ENCODE measurements at regions not wholly inside any gene's neighbourhood (a gene's known extent, or its start where the extent isn't known, plus 50 kb on each side); places are given as distances from the start of the nearest gene placed in this dataset.
"Not testable (repeated sequence)": the region's sequence is repeated elsewhere in the genome, so short reads cannot be mapped to it uniquely, and the experiment has no call there.

GRCh38 chr3:182138393-182138792 lies 426.7 kb downstream of the SOX2 start:
- Histone ChIP-seq H3K4me3 (ENCODE audit: low read length) (no peak overlapping the region), H3K4me2 (ENCODE audit: low read length) (no peak overlapping the region), H3K4me1 (ENCODE audit: control insufficient read depth, insufficient read depth, low read length) (no peaks in the 10 kb centered on the region), H3K36me3 (ENCODE audit: insufficient read depth, low read length) (no peaks in the 10 kb centered on the region), H3K27me3 (ENCODE audit: control insufficient read depth, insufficient read depth, low read length) (no peaks in the 10 kb centered on the region), H3K9ac (ENCODE audit: low read depth, low read length) (no peak overlapping the region), H3K9me3 (replicated peaks; ENCODE audit: low read length) (no peaks in the 10 kb centered on the region)

GRCh38 chr3:182139627-182140357 lies 428.1 kb downstream of the SOX2 start:
- Histone ChIP-seq H3K27me3 (ENCODE audit: control insufficient read depth, insufficient read depth, low read length) (peaks cover 3% of the 10 kb centered on the region), H3K36me3 (ENCODE audit: insufficient read depth, low read length) (no peaks in the 10 kb centered on the region), H3K4me2 (ENCODE audit: low read length) (no peak overlapping the region), H3K9me3 (replicated peaks; ENCODE audit: low read length) (no peaks in the 10 kb centered on the region), H3K4me1 (ENCODE audit: control insufficient read depth, insufficient read depth, low read length) (no peaks in the 10 kb centered on the region), H3K4me3 (ENCODE audit: low read length) (no peak overlapping the region), H3K9ac (ENCODE audit: low read depth, low read length) (no peak overlapping the region)

- Histone ChIP-seq H3K36me3 (ENCODE audit: insufficient read depth, low read length) (no peaks in the 10 kb centered on the region), H3K4me1 (ENCODE audit: control insufficient read depth, insufficient read depth, low read length) (no peaks in the 10 kb centered on the region), H3K4me3 (ENCODE audit: low read length) (no peak overlapping the region), H3K9me3 (replicated peaks; ENCODE audit: low read length) (no peaks in the 10 kb centered on the region), H3K4me2 (ENCODE audit: low read length) (no peak overlapping the region), H3K27me3 (ENCODE audit: control insufficient read depth, insufficient read depth, low read length) (peaks cover 3% of the 10 kb centered on the region), H3K9ac (ENCODE audit: low read depth, low read length) (no peak overlapping the region)
These were observed 431.2 kb downstream of the SOX2 start for GRCh38 chr3:182142928-182143327.

- H3K4me1 ChIP-seq (ENCODE audit: control insufficient read depth, insufficient read depth, low read length) = no peaks in the 10 kb centered on the region
- peaks cover 3% of the 10 kb centered on the region for H3K27me3 ChIP-seq (ENCODE audit: control insufficient read depth, insufficient read depth, low read length)
- H3K36me3 ChIP-seq (ENCODE audit: insufficient read depth, low read length) = no peaks in the 10 kb centered on the region
- H3K9ac ChIP-seq (ENCODE audit: low read depth, low read length) = no peak overlapping the region
- H3K4me3 ChIP-seq (ENCODE audit: low read length) = no peak overlapping the region
- no peaks in the 10 kb centered on the region for H3K9me3 ChIP-seq (replicated peaks; ENCODE audit: low read length)
- no peak overlapping the region for H3K4me2 ChIP-seq (ENCODE audit: low read length)
These were observed 432.2 kb downstream of the SOX2 start for GRCh38 chr3:182143903-182144302.

- Histone ChIP-seq H3K27me3 (ENCODE audit: control insufficient read depth, insufficient read depth, low read length) (peaks cover 5% of the 10 kb centered on the region), H3K4me2 (ENCODE audit: low read length) (no peak overlapping the region), H3K9me3 (replicated peaks; ENCODE audit: low read length) (no peaks in the 10 kb centered on the region), H3K4me1 (ENCODE audit: control insufficient read depth, insufficient read depth, low read length) (no peaks in the 10 kb centered on the region), H3K9ac (ENCODE audit: low read depth, low read length) (no peak overlapping the region), H3K4me3 (ENCODE audit: low read length) (no peak overlapping the region), H3K36me3 (ENCODE audit: insufficient read depth, low read length) (no peaks in the 10 kb centered on the region)
These were observed 436.6 kb downstream of the SOX2 start for GRCh38 chr3:182148360-182148759.

- Histone ChIP-seq H3K9ac (ENCODE audit: low read depth, low read length) (no peak overlapping the region), H3K27me3 (ENCODE audit: control insufficient read depth, insufficient read depth, low read length) (peaks cover 2% of the 10 kb centered on the region)
These were observed 437.9 kb downstream of the SOX2 start for GRCh38 chr3:182149594-182149993.

GRCh38 chr3:182156326-182156725 lies 444.6 kb downstream of the SOX2 start:
- not testable (repeated sequence) for H3K36me3 ChIP-seq (ENCODE audit: insufficient read depth, low read length); H3K4me1 ChIP-seq (ENCODE audit: control insufficient read depth, insufficient read depth, low read length); H3K4me2 ChIP-seq (ENCODE audit: low read length); H3K9me3 ChIP-seq (replicated peaks; ENCODE audit: low read length); H3K4me3 ChIP-seq (ENCODE audit: low read length); H3K27me3 ChIP-seq (ENCODE audit: control insufficient read depth, insufficient read depth, low read length); H3K9ac ChIP-seq (ENCODE audit: low read depth, low read length)

More at GRCh38 chr3:182149594-182149993, 437.9 kb downstream of the SOX2 start:
- H3K4me3 ChIP-seq (ENCODE audit: low read length) = no peak overlapping the region
- H3K4me2 ChIP-seq (ENCODE audit: low read length) = no peak overlapping the region
- H3K9me3 ChIP-seq (replicated peaks; ENCODE audit: low read length) = no peaks in the 10 kb centered on the region
- no peaks in the 10 kb centered on the region for H3K4me1 ChIP-seq (ENCODE audit: control insufficient read depth, insufficient read depth, low read length)
- no peaks in the 10 kb centered on the region for H3K36me3 ChIP-seq (ENCODE audit: insufficient read depth, low read length)

- no peak overlapping the region for H3K9ac ChIP-seq (ENCODE audit: low read depth, low read length)
- H3K36me3 ChIP-seq (ENCODE audit: insufficient read depth, low read length) = no peaks in the 10 kb centered on the region
- H3K4me2 ChIP-seq (ENCODE audit: low read length) = no peak overlapping the region
- no peaks in the 10 kb centered on the region for H3K27me3 ChIP-seq (ENCODE audit: control insufficient read depth, insufficient read depth, low read length)
- no peak overlapping the region for H3K4me3 ChIP-seq (ENCODE audit: low read length)
- H3K4me1 ChIP-seq (ENCODE audit: control insufficient read depth, insufficient read depth, low read length) = no peaks in the 10 kb centered on the region
- H3K9me3 ChIP-seq (replicated peaks; ENCODE audit: low read length) = no peaks in the 10 kb centered on the region
These were observed 453.5 kb downstream of the SOX2 start for GRCh38 chr3:182165234-182165633.

GRCh38 chr3:182172534-182172933 lies 460.8 kb downstream of the SOX2 start:
- Histone ChIP-seq H3K9ac (ENCODE audit: low read depth, low read length) (no peak overlapping the region), H3K4me1 (ENCODE audit: control insufficient read depth, insufficient read depth, low read length) (no peaks in the 10 kb centered on the region), H3K9me3 (replicated peaks; ENCODE audit: low read length) (no peaks in the 10 kb centered on the region), H3K4me2 (ENCODE audit: low read length) (no peak overlapping the region), H3K27me3 (ENCODE audit: control insufficient read depth, insufficient read depth, low read length) (no peaks in the 10 kb centered on the region), H3K4me3 (ENCODE audit: low read length) (no peak overlapping the region), H3K36me3 (ENCODE audit: insufficient read depth, low read length) (no peaks in the 10 kb centered on the region)

GRCh38 chr3:182178488-182179200 lies 466.9 kb downstream of the SOX2 start:
- no peaks in the 10 kb centered on the region for H3K4me1 ChIP-seq (ENCODE audit: control insufficient read depth, insufficient read depth, low read length)
- no peak overlapping the region for H3K9ac ChIP-seq (ENCODE audit: low read depth, low read length)
- H3K27me3 ChIP-seq (ENCODE audit: control insufficient read depth, insufficient read depth, low read length) = no peaks in the 10 kb centered on the region
- no peak overlapping the region for H3K4me3 ChIP-seq (ENCODE audit: low read length)
- H3K4me2 ChIP-seq (ENCODE audit: low read length) = no peak overlapping the region
- H3K9me3 ChIP-seq (replicated peaks; ENCODE audit: low read length) = no peaks in the 10 kb centered on the region
- H3K36me3 ChIP-seq (ENCODE audit: insufficient read depth, low read length) = no peaks in the 10 kb centered on the region

GRCh38 chr3:182179631-182180030 lies 467.9 kb downstream of the SOX2 start:
- Histone ChIP-seq H3K4me2 (ENCODE audit: low read length) (no peak overlapping the region), H3K36me3 (ENCODE audit: insufficient read depth, low read length) (no peaks in the 10 kb centered on the region), H3K27me3 (ENCODE audit: control insufficient read depth, insufficient read depth, low read length) (no peaks in the 10 kb centered on the region), H3K9ac (ENCODE audit: low read depth, low read length) (no peak overlapping the region), H3K4me3 (ENCODE audit: low read length) (no peak overlapping the region), H3K4me1 (ENCODE audit: control insufficient read depth, insufficient read depth, low read length) (no peaks in the 10 kb centered on the region), H3K9me3 (replicated peaks; ENCODE audit: low read length) (no peaks in the 10 kb centered on the region)
